HG03457 (cell line): ENCODE measurements at regions not wholly inside any gene's neighbourhood (a gene's known extent, or its start where the extent isn't known, plus 50 kb on each side); places are given as distances from the start of the nearest gene placed in this dataset.

Experiments
- ATAC-seq: cut with Tn5 transposase; IDR thresholded peaks from one replicate; pipeline ENCODE4 v1.9.1; 2021; ENCODE audit warnings: moderate number of reproducible peaks; ENCODE audit not compliant: unreplicated experiment

- ATAC-seq: no peak
Measured at GRCh38 chrX:148361641-148362040, 138.8 kb upstream of the AFF2 start.

GRCh38 chrX:148363471-148364235 is 136.8 kb upstream of the AFF2 start:
- no peak for ATAC-seq

GRCh38 chrX:148365233-148365632 is 135.2 kb upstream of the AFF2 start:
- no peak for ATAC-seq

- ATAC-seq: no peak
Measured at GRCh38 chrX:148371291-148371690, 129.1 kb upstream of the AFF2 start.

GRCh38 chrX:148372925-148373324 is 127.5 kb upstream of the AFF2 start:
- no peak for ATAC-seq

- no peak for ATAC-seq
Measured at GRCh38 chrX:148376342-148376741, 124.1 kb upstream of the AFF2 start.

GRCh38 chrX:148380107-148380506 is 120.3 kb upstream of the AFF2 start:
- no peak for ATAC-seq

- ATAC-seq: peak; percentile 99
Measured at GRCh38 chrX:148380650-148381561, 119.5 kb upstream of the AFF2 start.

- ATAC-seq: peak; percentile 20
Measured at GRCh38 chrX:148381603-148382002, 118.8 kb upstream of the AFF2 start.

GRCh38 chrX:148382983-148383382 is 117.4 kb upstream of the AFF2 start:
- ATAC-seq: no peak

GRCh38 chrX:148385471-148385870 is 114.9 kb upstream of the AFF2 start:
- ATAC-seq: no peak

- ATAC-seq: no peak
Measured at GRCh38 chrX:148389629-148390028, 110.8 kb upstream of the AFF2 start.

GRCh38 chrX:148412006-148412405 is 88.4 kb upstream of the AFF2 start:
- ATAC-seq: no peak

GRCh38 chrX:148416142-148416541 is 84.3 kb upstream of the AFF2 start:
- no peak for ATAC-seq

GRCh38 chrX:148416931-148417330 is 83.5 kb upstream of the AFF2 start:
- no peak for ATAC-seq

GRCh38 chrX:148417934-148418333 is 82.5 kb upstream of the AFF2 start:
- no peak for ATAC-seq

- no peak for ATAC-seq
Measured at GRCh38 chrX:148422526-148422925, 77.9 kb upstream of the AFF2 start.

- ATAC-seq: no peak
Measured at GRCh38 chrX:148424570-148424969, 75.8 kb upstream of the AFF2 start.

GRCh38 chrX:148426467-148426866 is 74.0 kb upstream of the AFF2 start:
- ATAC-seq: no peak

GRCh38 chrX:148441387-148441786 is 59.0 kb upstream of the AFF2 start:
- ATAC-seq: no peak

- ATAC-seq: no peak
Measured at GRCh38 chrX:148443216-148443615, 57.2 kb upstream of the AFF2 start.

GRCh38 chrX:148448686-148449085 is 51.7 kb upstream of the AFF2 start:
- no peak for ATAC-seq
